K562 (cell line): ENCODE measurements at regions not wholly inside any gene's neighbourhood (a gene's known extent, or its start where the extent isn't known, plus 50 kb on each side); places are given as distances from the start of the nearest gene placed in this dataset.

Experiments used
- ATAC-seq: fragments of 200-7000 bp; cut with Tn5 transposase; 3 replicates; pipeline ENCODE4 v1.9.1; 2020; ENCODE audit warnings: moderate library complexity
- BruUV-seq: library from RNA; stranded (reverse); fragments of 400-500 nt; replicated peaks from 2 replicates; lab custom pipeline; 2021; lab: Mats Ljungman, UMichigan
- CTCF ChIA-PET: fragments of 300-600 bp; formaldehyde crosslinking; extraction: SDS; loops from one replicate; lab custom pipeline; 2021; ENCODE audit warnings: low intra/inter-chr PET ratio; lab: Yijun Ruan, JAX
- POLR2A ChIA-PET: fragments of 300-600, 350-650 bp; sonication (Branson Sonifier 250); formaldehyde crosslinking; extraction: SDS; loops from one replicate; lab custom pipeline; 2021; ENCODE audit warnings: antibody characterized with exemption, inconsistent platforms; lab: Yijun Ruan, JAX
- DNase-seq, 4 experiments: peaks; one replicate each; pipeline versions ENCODE4 v3.0.0 to v3.0.0-alpha.2; 2011 to 2018; ENCODE audit warnings: low spot score in 3 of 4, mixed read lengths in 3 of 4; ENCODE audit errors: extremely low read depth in 1 of 4
- FAIRE-seq: peaks from 2 replicates; lab custom pipeline; 2011; peaks lifted over from hg19 to GRCh38; lab: Jason Lieb, UNC
- H2AFZ ChIP-seq: 2 replicates; pipeline ENCODE4 v1.6.0; 2011; ENCODE audit warnings: low read depth, low read length, control low read depth, inconsistent platforms
- H3K27ac ChIP-seq: fragments of 200-600 bp; 3 replicates; pipeline ENCODE4 v1.8.0; 2011; ENCODE audit warnings: low read depth, mild to moderate bottlenecking, control low read depth, inconsistent platforms, low read length, moderate library complexity, mixed read lengths; ENCODE audit errors: extremely low read depth
- H3K27me3 ChIP-seq, 2 experiments: fragments of 300-600 bp in 1 of 2; 2 replicates in 1 of 2; 3 replicates in 1 of 2; pipeline versions ENCODE4 v1.6.0 to v1.8.0; 2011; ENCODE audit warnings: inconsistent platforms in 2 of 2, low read length in 2 of 2, mild to moderate bottlenecking in 1 of 2, mixed read lengths in 1 of 2, moderate library complexity in 1 of 2; ENCODE audit not compliant: control insufficient read depth in 2 of 2, insufficient read depth in 2 of 2
- H3K36me3 ChIP-seq: fragments of 300-600 bp; 3 replicates; pipeline ENCODE4 v1.8.0; 2011; ENCODE audit warnings: mild to moderate bottlenecking, low read length, inconsistent platforms; ENCODE audit not compliant: control insufficient read depth, insufficient read depth
- H3K4me1 ChIP-seq, 2 experiments: fragments of 200-600 bp in 1 of 2; replicated peaks in 1 of 2; 2 replicates in 1 of 2; 3 replicates in 1 of 2; pipeline versions ENCODE4 v1.5.1 to v1.8.0; 2011; ENCODE audit warnings: inconsistent platforms in 2 of 2, low read length in 2 of 2, mild to moderate bottlenecking in 1 of 2, mixed read lengths in 1 of 2, moderate library complexity in 1 of 2; ENCODE audit not compliant: control insufficient read depth in 2 of 2, insufficient read depth in 2 of 2
- H3K4me2 ChIP-seq: 2 replicates; pipeline ENCODE4 v1.6.1; 2011; ENCODE audit warnings: low read length, control low read depth, inconsistent platforms, mixed read lengths; ENCODE audit not compliant: insufficient read depth
- H3K4me3 ChIP-seq: fragments of 200-600 bp; sonication (generic), shearing (Covaris generic); 2 replicates; pipeline ENCODE4 v1.5.1; 2016; ENCODE audit warnings: control low read depth, inconsistent platforms
- H3K79me2 ChIP-seq: fragments of 200-600 bp; 3 replicates; pipeline ENCODE4 v1.8.0; 2011; ENCODE audit warnings: low read length, inconsistent platforms; ENCODE audit not compliant: control insufficient read depth, insufficient read depth
- H3K9ac ChIP-seq, 2 experiments: 2 replicates each; pipeline versions ENCODE4 v1.6.0 to v1.6.1; 2011; ENCODE audit warnings: low read depth in 2 of 2, low read length in 2 of 2, control low read depth in 1 of 2, inconsistent platforms in 1 of 2, mild to moderate bottlenecking in 1 of 2, mixed read lengths in 1 of 2; ENCODE audit not compliant: insufficient read depth in 1 of 2
- H3K9me1 ChIP-seq: one replicate; pipeline ENCODE4 v1.6.0; 2011; ENCODE audit warnings: inconsistent platforms, mild to moderate bottlenecking, low read length, moderate library complexity; ENCODE audit not compliant: control insufficient read depth, insufficient read depth
- H3K9me3 ChIP-seq: replicated peaks from 2 replicates; pipeline ENCODE4 v1.5.1; 2011; ENCODE audit warnings: low read depth, low read length, inconsistent platforms; ENCODE audit not compliant: control insufficient read depth, insufficient read depth
- H4K20me1 ChIP-seq: replicated peaks from 2 replicates; pipeline ENCODE4 v1.6.1; 2011; ENCODE audit warnings: low read length, inconsistent platforms, mixed read lengths; ENCODE audit not compliant: control insufficient read depth, insufficient read depth
- ARID1B ChIP-seq: fragments of 450-650 bp; IDR thresholded peaks from 2 replicates; pipeline ENCODE4 v1.6.1; 2016; ENCODE audit warnings: antibody characterized with exemption, mild to moderate bottlenecking, inconsistent platforms
- CREB3 ChIP-seq: fragments of 450-650 bp; conservative IDR thresholded peaks from 2 replicates; pipeline ENCODE4 v1.6.1; 2016; ENCODE audit warnings: missing genetic modification characterization, low read depth, mild to moderate bottlenecking, missing compliant biosample characterization, moderate library complexity
- CUX1 ChIP-seq: fragments of 200-800 bp; sonication (Bioruptor generic); IDR thresholded peaks from 2 replicates; pipeline ENCODE4 v1.6.1; 2016; ENCODE audit warnings: missing genetic modification characterization, missing compliant biosample characterization
- IFI16 ChIP-seq: fragments of 250-450 bp; sonication (Bioruptor Pico); IDR thresholded peaks from 2 replicates; pipeline ENCODE4 v2.1.2; 2022; ENCODE audit warnings: mild to moderate bottlenecking, inconsistent platforms
- JUND ChIP-seq, 2 experiments: IDR thresholded peaks; 2 replicates in 1 of 2; 3 replicates in 1 of 2; pipeline ENCODE4 v1.6.1; 2011; ENCODE audit warnings: borderline replicate concordance in 2 of 2, low read depth in 2 of 2, low read length in 2 of 2, improper control_type of control experiment in 1 of 2, missing biosample characterization in 1 of 2, missing genetic modification characterization in 1 of 2, missing genetic modification reagents in 1 of 2
- MAX ChIP-seq: sonication (generic); formaldehyde crosslinking; IDR thresholded peaks from 2 replicates; pipeline ENCODE4 v1.9.0; 2022; ENCODE audit warnings: mild to moderate bottlenecking, missing genetic modification reagents
- NELFE ChIP-seq: IDR thresholded peaks from 2 replicates; pipeline ENCODE4 v1.6.1; 2011; ENCODE audit warnings: mild to moderate bottlenecking; ENCODE audit not compliant: insufficient read depth, insufficient read length
- SAFB ChIP-seq: fragments of 200-400 bp; formaldehyde crosslinking; IDR thresholded peaks from 2 replicates; pipeline ENCODE4 v1.6.1; 2017; ENCODE audit warnings: low read depth, low read length, borderline replicate concordance
- TAF7 ChIP-seq: fragments of 450-650 bp; IDR thresholded peaks from 2 replicates; pipeline ENCODE4 v1.6.1; 2016; ENCODE audit warnings: missing genetic modification characterization, missing compliant biosample characterization
- ZEB2 ChIP-seq: fragments of 450-650 bp; IDR thresholded peaks from 2 replicates; pipeline ENCODE4 v1.6.1; 2016
- ZNF277 ChIP-seq: fragments of 250-450 bp; sonication (Bioruptor Pico); IDR thresholded peaks from 2 replicates; pipeline ENCODE4 v1.8.0; 2022; ENCODE audit warnings: inconsistent platforms, mild to moderate bottlenecking, moderate library complexity, borderline replicate concordance
- ZNF740 ChIP-seq, 3 experiments: fragments of 200-800 bp in 1 of 3; sonication (Bioruptor generic) in 1 of 3; sonication (generic) in 1 of 3; formaldehyde crosslinking in 1 of 3; IDR thresholded peaks; 2 replicates each; pipeline versions ENCODE4 v1.6.1 to v1.8.0; 2016 to 2022; ENCODE audit warnings: mild to moderate bottlenecking in 2 of 3, missing compliant biosample characterization in 2 of 3, missing genetic modification characterization in 2 of 3, missing genetic modification reagents in 1 of 3
- ZNF79 ChIP-seq: fragments of 250-450 bp; sonication (Bioruptor Pico); IDR thresholded peaks from 2 replicates; pipeline ENCODE4 v1.4.0; 2020; ENCODE audit warnings: low read depth, mild to moderate bottlenecking, moderate library complexity
- in situ Hi-C: fragments of 300-500 bp; cut with MboI; formaldehyde crosslinking; loops from 4 replicates; pipeline ENCODE4 v1.15.0; 2018; ENCODE audit warnings: inconsistent platforms, mixed read lengths
- intact Hi-C: fragments of 100-400 bp; cut with micrococcal nuclease; formaldehyde crosslinking; loops from 2 replicates; pipeline ENCODE4 v1.14.2; 2022

- Histone ChIP-seq H3K4me1 (no peaks in the 10 kb centered on the region), H3K4me2 (no peak overlapping the region), H2AFZ (no peak overlapping the region)
- CTCF ChIA-PET, result no interaction called here
- no peak for TF ChIP-seq ZNF740 (CRISPR knock-in tag; IDR thresholded peaks at IDR 0.05)
- no peak for TF ChIP-seq ZNF740 (tag; IDR thresholded peaks at IDR 0.05)
- no peak for TF ChIP-seq NELFE
- TF ChIP-seq IFI16 (CRISPR knock-in tag), result no peak
- TF ChIP-seq ZNF79 (CRISPR knock-in tag), result no peak
- TF ChIP-seq SAFB, result no peak
- TF ChIP-seq ARID1B, result no peak
- TF ChIP-seq TAF7 (tag), result no peak
- no peak for TF ChIP-seq CUX1 (CRISPR knock-in tag)
- no peak for TF ChIP-seq MAX (CRISPR knock-in tag)
- TF ChIP-seq JUND (IDR thresholded peaks at IDR 0.05; ENCODE audit: borderline replicate concordance, low read depth, low read length), result no peak
- no peak for TF ChIP-seq JUND (tag; IDR thresholded peaks at IDR 0.05; ENCODE audit: borderline replicate concordance, low read depth, low read length)
- no peak for TF ChIP-seq ZEB2
- no peak for TF ChIP-seq ZNF277 (CRISPR knock-in tag)
- no peak for TF ChIP-seq CREB3 (tag)
- TF ChIP-seq, all 486 proteins: peak for 0
- H3K27ac ChIP-seq, result no peak overlapping the region
- ATAC-seq (no peak), FAIRE-seq (no peak), DNase-seq (no peak)
- in situ Hi-C loops, result no loop called here
- no TSS peak for BruUV-seq
- H3K9me3 ChIP-seq, result no peaks in the 10 kb centered on the region
- intact Hi-C loops, result no loop called here
- no peaks in the 10 kb centered on the region for H3K36me3 ChIP-seq
- H3K9ac ChIP-seq, result no peak overlapping the region
- no peaks in the 10 kb centered on the region for H3K27me3 ChIP-seq
- no peaks in the 10 kb centered on the region for H4K20me1 ChIP-seq
- no peaks in the 10 kb centered on the region for H3K79me2 ChIP-seq
- no peaks in the 10 kb centered on the region for H3K9me1 ChIP-seq
- POLR2A ChIA-PET, result no interaction called here
- H3K4me3 ChIP-seq, result no peak overlapping the region
Measured at GRCh38 chr4:149072384-149072783, 630.2 kb upstream of the NR3C2 start.
